22Rv1 (cell line): ENCODE measurements at regions not wholly inside any gene's neighbourhood (a gene's known extent, or its start where the extent isn't known, plus 50 kb on each side); places are given as distances from the start of the nearest gene placed in this dataset.

Experiments
- CTCF ChIP-seq: fragments of 450-650 bp; IDR thresholded peaks from 2 replicates; pipeline ENCODE4 v1.5.1; 2017; ENCODE audit warnings: mild to moderate bottlenecking
- ZFX ChIP-seq: fragments of 450-650 bp; IDR thresholded peaks from 2 replicates; pipeline ENCODE4 v1.6.1; 2017; ENCODE audit warnings: antibody characterized with exemption, borderline replicate concordance

GRCh38 chr5:105218018-105218417, 1655.4 kb upstream of the NUDT12 start:
- no peak for TF ChIP-seq CTCF
- TF ChIP-seq ZFX: no peak
